Upper lobe of left lung (tissue), 4 donors: ENCODE measurements at regions not wholly inside any gene's neighbourhood (a gene's known extent, or its start where the extent isn't known, plus 50 kb on each side); places are given as distances from the start of the nearest gene placed in this dataset.

ENCODE experiments used
- EP300 ChIP-seq, 4 donors: sonication (generic); formaldehyde crosslinking; IDR thresholded peaks; one replicate each; pipeline ENCODE4 v1.5.1; 2017; ENCODE audit warnings: antibody characterized with exemption in 4 of 4, control low read depth in 2 of 4
- POLR2AphosphoS5 ChIP-seq, 2 donors: sonication (generic); formaldehyde crosslinking; IDR thresholded peaks; one replicate each; pipeline ENCODE4 v1.5.1; 2017; ENCODE audit warnings: antibody characterized with exemption in 2 of 2
- TF ChIP-seq, protein P1 (sequence below), 6 experiments: fragments of 450-650 bp in 4 of 6; fragments of 200-600 bp in 2 of 6; sonication (generic) in 2 of 6; IDR thresholded peaks; one replicate each; pipeline ENCODE4 v1.5.1; 2016 to 2019; ENCODE audit warnings: antibody characterized with exemption in 6 of 6

DNA sequence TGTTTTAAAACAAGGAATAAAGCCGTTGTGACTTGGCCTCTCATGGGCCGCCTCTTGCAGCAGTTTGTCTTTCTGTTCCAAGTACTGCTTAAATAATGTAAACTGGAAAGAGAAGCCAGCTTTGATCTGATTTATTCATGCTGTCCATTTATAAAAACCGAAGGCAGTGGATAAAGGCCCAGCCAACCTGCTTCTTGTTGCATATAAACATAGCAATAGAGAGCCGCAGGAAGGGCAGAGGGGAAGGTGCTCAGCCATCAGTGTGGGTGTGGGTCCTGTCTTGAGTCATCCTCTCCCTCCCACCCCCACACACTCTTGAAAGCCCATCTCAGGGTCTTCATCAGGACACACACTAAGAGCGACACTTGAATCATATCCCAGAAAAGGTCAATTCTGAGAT lies 187.9 kb upstream of the FAM9B start:
- TF ChIP-seq, protein P1, sequence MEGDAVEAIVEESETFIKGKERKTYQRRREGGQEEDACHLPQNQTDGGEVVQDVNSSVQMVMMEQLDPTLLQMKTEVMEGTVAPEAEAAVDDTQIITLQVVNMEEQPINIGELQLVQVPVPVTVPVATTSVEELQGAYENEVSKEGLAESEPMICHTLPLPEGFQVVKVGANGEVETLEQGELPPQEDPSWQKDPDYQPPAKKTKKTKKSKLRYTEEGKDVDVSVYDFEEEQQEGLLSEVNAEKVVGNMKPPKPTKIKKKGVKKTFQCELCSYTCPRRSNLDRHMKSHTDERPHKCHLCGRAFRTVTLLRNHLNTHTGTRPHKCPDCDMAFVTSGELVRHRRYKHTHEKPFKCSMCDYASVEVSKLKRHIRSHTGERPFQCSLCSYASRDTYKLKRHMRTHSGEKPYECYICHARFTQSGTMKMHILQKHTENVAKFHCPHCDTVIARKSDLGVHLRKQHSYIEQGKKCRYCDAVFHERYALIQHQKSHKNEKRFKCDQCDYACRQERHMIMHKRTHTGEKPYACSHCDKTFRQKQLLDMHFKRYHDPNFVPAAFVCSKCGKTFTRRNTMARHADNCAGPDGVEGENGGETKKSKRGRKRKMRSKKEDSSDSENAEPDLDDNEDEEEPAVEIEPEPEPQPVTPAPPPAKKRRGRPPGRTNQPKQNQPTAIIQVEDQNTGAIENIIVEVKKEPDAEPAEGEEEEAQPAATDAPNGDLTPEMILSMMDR (IDR thresholded peaks at IDR 0.05): no peak
- no peak for TF ChIP-seq EP300 (IDR thresholded peaks at IDR 0.05)
- TF ChIP-seq POLR2AphosphoS5 (IDR thresholded peaks at IDR 0.05): no peak
